ENCODE measurements at regions not wholly inside any gene's neighbourhood (a gene's known extent, or its start where the extent isn't known, plus 50 kb on each side); places are given as distances from the start of the nearest gene placed in this dataset.

DNA sequence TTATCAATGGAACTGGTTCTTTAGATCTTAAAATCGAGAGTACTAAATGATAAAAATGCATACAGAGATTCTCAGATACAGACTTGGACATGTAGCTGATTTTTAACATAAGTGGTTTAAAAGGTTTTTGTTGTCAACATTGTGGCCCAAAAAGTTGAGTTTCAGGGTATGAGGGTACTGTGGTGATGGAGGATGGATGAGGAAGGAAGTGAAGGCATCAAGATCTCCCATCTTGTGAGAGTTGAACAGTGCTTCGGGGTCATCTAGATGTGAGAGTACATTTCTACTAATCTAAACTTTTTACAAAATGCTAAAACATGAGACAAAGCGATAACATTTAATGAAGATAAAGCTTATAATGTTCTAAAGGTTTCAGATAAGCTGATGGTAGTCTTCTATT, 452.6 kb downstream of the PCNX1 start:
- TF ChIP-seq EZH2phosphoT487 (IDR thresholded peaks at IDR 0.05; ENCODE audit: borderline replicate concordance) = no peak
- TF ChIP-seq, protein P1, sequence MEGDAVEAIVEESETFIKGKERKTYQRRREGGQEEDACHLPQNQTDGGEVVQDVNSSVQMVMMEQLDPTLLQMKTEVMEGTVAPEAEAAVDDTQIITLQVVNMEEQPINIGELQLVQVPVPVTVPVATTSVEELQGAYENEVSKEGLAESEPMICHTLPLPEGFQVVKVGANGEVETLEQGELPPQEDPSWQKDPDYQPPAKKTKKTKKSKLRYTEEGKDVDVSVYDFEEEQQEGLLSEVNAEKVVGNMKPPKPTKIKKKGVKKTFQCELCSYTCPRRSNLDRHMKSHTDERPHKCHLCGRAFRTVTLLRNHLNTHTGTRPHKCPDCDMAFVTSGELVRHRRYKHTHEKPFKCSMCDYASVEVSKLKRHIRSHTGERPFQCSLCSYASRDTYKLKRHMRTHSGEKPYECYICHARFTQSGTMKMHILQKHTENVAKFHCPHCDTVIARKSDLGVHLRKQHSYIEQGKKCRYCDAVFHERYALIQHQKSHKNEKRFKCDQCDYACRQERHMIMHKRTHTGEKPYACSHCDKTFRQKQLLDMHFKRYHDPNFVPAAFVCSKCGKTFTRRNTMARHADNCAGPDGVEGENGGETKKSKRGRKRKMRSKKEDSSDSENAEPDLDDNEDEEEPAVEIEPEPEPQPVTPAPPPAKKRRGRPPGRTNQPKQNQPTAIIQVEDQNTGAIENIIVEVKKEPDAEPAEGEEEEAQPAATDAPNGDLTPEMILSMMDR (conservative IDR thresholded peaks at IDR 0.05; ENCODE audit: low read length) = no peak
- Histone ChIP-seq H3K9me2 (replicated peaks; ENCODE audit: low read depth, low read length) (no peaks in the 10 kb centered on the region), H3K36me3 (ENCODE audit: insufficient read depth, low read length) (no peaks in the 10 kb centered on the region; the same call in 1 of the 2 replicates), H3K9me3 (ENCODE audit: insufficient read depth, low read depth, low read length) (no peaks in the 10 kb centered on the region), H4K20me1 (ENCODE audit: insufficient read depth, low read length, poor library complexity, severe bottlenecking) (peaks cover 45% of the 10 kb centered on the region), H3F3A (ENCODE audit: low read depth) (no peaks in the 10 kb centered on the region), H3K27me3 (ENCODE audit: insufficient read depth, low read length, poor library complexity, severe bottlenecking) (no peaks in the 10 kb centered on the region), H3K9ac (ENCODE audit: low read depth, low read length, poor library complexity, severe bottlenecking) (no peak overlapping the region), H3K4me2 (ENCODE audit: low read depth, low read length, poor library complexity, severe bottlenecking) (no peak overlapping the region), H3K79me2 (ENCODE audit: insufficient read depth, low read length) (peaks cover 95% of the 10 kb centered on the region), H3K4me1 (ENCODE audit: insufficient read depth, low read length, poor library complexity, severe bottlenecking) (peaks cover 33% of the 10 kb centered on the region), H2AFZ (ENCODE audit: low read length) (no peak overlapping the region), H3K4me3 (ENCODE audit: low read length, poor library complexity, severe bottlenecking) (no peak overlapping the region)

DNA sequence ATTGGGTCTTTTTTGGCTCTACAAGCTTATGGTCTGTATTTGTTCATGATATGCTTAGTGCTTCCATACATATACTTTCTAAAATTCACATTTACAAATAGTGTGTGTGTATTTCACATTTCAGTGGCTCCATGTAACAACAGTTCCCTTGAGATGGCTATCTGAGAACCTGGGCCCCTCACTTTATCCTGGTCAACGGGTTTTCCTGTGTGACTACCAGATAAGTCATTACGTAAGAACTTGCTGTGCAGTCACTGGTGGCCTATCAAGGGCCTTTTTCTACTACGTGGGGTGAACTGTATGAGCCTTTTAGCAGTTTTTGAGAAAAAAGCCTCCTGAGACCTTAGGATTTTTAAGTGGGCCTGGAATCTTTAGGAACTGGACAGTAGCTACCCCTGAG, 454.1 kb downstream of the PCNX1 start:
- Histone ChIP-seq H3K9me2 (replicated peaks; ENCODE audit: low read depth, low read length) (no peaks in the 10 kb centered on the region), H3K27me3 (ENCODE audit: insufficient read depth, low read length, poor library complexity, severe bottlenecking) (no peaks in the 10 kb centered on the region), H3K9me3 (ENCODE audit: insufficient read depth, low read depth, low read length) (no peaks in the 10 kb centered on the region), H4K20me1 (ENCODE audit: insufficient read depth, low read length, poor library complexity, severe bottlenecking) (peaks cover 37% of the 10 kb centered on the region), H3K4me3 (ENCODE audit: low read length, poor library complexity, severe bottlenecking) (no peak overlapping the region), H3K4me1 (ENCODE audit: insufficient read depth, low read length, poor library complexity, severe bottlenecking) (peaks cover 33% of the 10 kb centered on the region), H3K36me3 (ENCODE audit: insufficient read depth, low read length) (no peaks in the 10 kb centered on the region), H3K4me2 (ENCODE audit: low read depth, low read length, poor library complexity, severe bottlenecking) (no peak overlapping the region), H3F3A (ENCODE audit: low read depth) (no peaks in the 10 kb centered on the region), H3K79me2 (ENCODE audit: insufficient read depth, low read length) (peaks cover 98% of the 10 kb centered on the region), H3K9ac (ENCODE audit: low read depth, low read length, poor library complexity, severe bottlenecking) (no peak overlapping the region), H2AFZ (ENCODE audit: low read length) (no peak overlapping the region)
- TF ChIP-seq, protein P1 (conservative IDR thresholded peaks at IDR 0.05; ENCODE audit: low read length) = no peak
- no peak for TF ChIP-seq EZH2phosphoT487 (IDR thresholded peaks at IDR 0.05; ENCODE audit: borderline replicate concordance)

DNA sequence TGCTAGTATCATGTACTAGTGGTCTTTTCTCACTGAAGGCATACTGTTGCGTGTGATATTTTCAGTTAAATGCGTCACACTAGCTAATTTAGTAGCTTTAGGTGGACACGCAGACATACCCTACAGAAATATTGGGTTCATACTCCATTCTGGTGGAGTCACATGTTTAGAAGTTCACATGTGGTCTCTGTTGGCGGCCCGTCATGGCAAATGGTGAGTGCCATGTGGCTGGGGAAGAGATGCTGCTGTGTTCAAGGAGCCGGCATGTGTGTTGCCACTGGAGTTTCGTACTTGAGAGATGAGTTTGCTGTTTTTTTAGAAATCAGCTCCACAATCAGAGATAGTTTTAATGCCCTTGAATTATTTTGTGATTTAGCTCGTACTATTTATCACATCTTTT, 454.6 kb downstream of the PCNX1 start:
- Histone ChIP-seq H4K20me1 (ENCODE audit: insufficient read depth, low read length, poor library complexity, severe bottlenecking) (peaks cover 37% of the 10 kb centered on the region), H3K9ac (ENCODE audit: low read depth, low read length, poor library complexity, severe bottlenecking) (no peak overlapping the region), H3K79me2 (ENCODE audit: insufficient read depth, low read length) (peaks cover 98% of the 10 kb centered on the region), H3K4me3 (ENCODE audit: low read length, poor library complexity, severe bottlenecking) (no peak overlapping the region), H3K27me3 (ENCODE audit: insufficient read depth, low read length, poor library complexity, severe bottlenecking) (no peaks in the 10 kb centered on the region), H3K4me2 (ENCODE audit: low read depth, low read length, poor library complexity, severe bottlenecking) (no peak overlapping the region), H3K36me3 (ENCODE audit: insufficient read depth, low read length) (no peaks in the 10 kb centered on the region), H3K9me3 (ENCODE audit: insufficient read depth, low read depth, low read length) (no peaks in the 10 kb centered on the region), H3F3A (ENCODE audit: low read depth) (no peaks in the 10 kb centered on the region), H2AFZ (ENCODE audit: low read length) (no peak overlapping the region), H3K9me2 (replicated peaks; ENCODE audit: low read depth, low read length) (no peaks in the 10 kb centered on the region), H3K4me1 (ENCODE audit: insufficient read depth, low read length, poor library complexity, severe bottlenecking) (peaks cover 33% of the 10 kb centered on the region)
- TF ChIP-seq EZH2phosphoT487 (IDR thresholded peaks at IDR 0.05; ENCODE audit: borderline replicate concordance) = no peak
- TF ChIP-seq, protein P1 (conservative IDR thresholded peaks at IDR 0.05; ENCODE audit: low read length) = no peak

Measured in Loucy (cell line).